ENCODE measurements at regions not wholly inside any gene's neighbourhood (a gene's known extent, or its start where the extent isn't known, plus 50 kb on each side); places are given as distances from the start of the nearest gene placed in this dataset.

DNA sequence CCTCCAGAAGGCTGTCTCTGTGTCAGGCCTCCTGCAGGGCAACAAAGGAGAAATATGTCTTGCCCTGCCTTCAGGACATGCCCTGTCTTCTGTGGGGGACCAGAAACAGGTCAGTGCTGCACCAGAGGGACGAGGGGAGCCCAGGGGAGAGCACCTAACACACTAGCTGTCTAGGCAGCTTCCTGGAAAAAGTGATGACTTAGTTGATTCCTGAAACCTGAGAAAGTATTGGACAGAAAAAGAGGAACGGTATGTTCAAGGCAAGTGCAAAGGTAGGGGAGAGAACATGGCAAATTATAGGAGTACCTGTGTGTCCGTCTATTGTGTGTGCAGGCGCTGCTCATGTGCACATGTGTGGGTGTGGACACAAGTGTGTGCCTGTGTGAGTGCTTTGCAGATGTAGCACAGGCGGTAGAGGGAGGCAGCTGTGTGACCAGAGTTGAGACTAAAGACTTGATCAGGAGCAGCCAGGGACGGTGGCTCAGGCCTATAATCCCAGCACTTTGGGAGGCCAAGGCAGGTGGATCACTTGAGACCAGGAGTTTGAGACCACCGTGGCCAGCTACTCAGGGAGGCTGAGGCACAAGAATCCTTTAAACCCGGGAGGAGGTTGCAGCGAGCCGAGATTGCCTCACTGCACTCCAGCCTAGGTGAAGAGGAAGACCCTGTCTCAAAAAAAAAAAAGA is 119.5 kb downstream of the GYPC start:
- TF ChIP-seq SRF (IDR thresholded peaks at IDR 0.05; ENCODE audit: low read depth): no peak
- TF ChIP-seq POLR2A (IDR thresholded peaks at IDR 0.05; ENCODE audit: borderline replicate concordance, extremely low read depth, insufficient read depth, insufficient read length): no peak
- no peak for TF ChIP-seq EZH2 (IDR thresholded peaks at IDR 0.05)
